Loucy (cell line): ENCODE measurements at regions not wholly inside any gene's neighbourhood (a gene's known extent, or its start where the extent isn't known, plus 50 kb on each side); places are given as distances from the start of the nearest gene placed in this dataset.

Source experiments
- H2AFZ ChIP-seq: fragments of 200-600 bp; sonication (generic); 2 replicates; pipeline ENCODE4 v1.6.0; 2016; ENCODE audit warnings: antibody characterized with exemption, mild to moderate bottlenecking, low read length, moderate library complexity
- H3F3A ChIP-seq: fragments of 200-600 bp; 2 replicates; pipeline ENCODE4 v1.6.0; 2016; ENCODE audit warnings: antibody characterized with exemption, low read depth, mild to moderate bottlenecking
- H3K27me3 ChIP-seq: fragments of 200-600 bp; sonication (generic); 2 replicates; pipeline ENCODE4 v1.6.1; 2014; ENCODE audit warnings: low read length, mild to moderate bottlenecking; ENCODE audit not compliant: insufficient read depth, poor library complexity, severe bottlenecking
- H3K36me3 ChIP-seq: fragments of 200-600 bp; sonication (generic); 2 replicates; pipeline ENCODE4 v1.6.1; 2016; ENCODE audit warnings: low read length; ENCODE audit not compliant: insufficient read depth
- H3K4me1 ChIP-seq: fragments of 200-600 bp; sonication (generic); 2 replicates; pipeline ENCODE4 v1.5.1; 2014; ENCODE audit warnings: low read length, mild to moderate bottlenecking; ENCODE audit not compliant: insufficient read depth, poor library complexity, severe bottlenecking
- H3K4me2 ChIP-seq: fragments of 200-600 bp; sonication (generic); 2 replicates; pipeline ENCODE4 v1.6.0; 2014; ENCODE audit warnings: antibody characterized with exemption, low read length, low read depth, mild to moderate bottlenecking; ENCODE audit not compliant: poor library complexity, severe bottlenecking
- H3K4me3 ChIP-seq: fragments of 200-600 bp; sonication (generic); 2 replicates; pipeline ENCODE4 v1.5.1; 2014; ENCODE audit warnings: low read length, mild to moderate bottlenecking, mixed read lengths; ENCODE audit not compliant: poor library complexity, severe bottlenecking
- H3K79me2 ChIP-seq: fragments of 200-600 bp; sonication (generic); 2 replicates; pipeline ENCODE4 v1.6.1; 2014; ENCODE audit warnings: low read length; ENCODE audit not compliant: insufficient read depth
- H3K9ac ChIP-seq: fragments of 200-600 bp; sonication (generic); 2 replicates; pipeline ENCODE4 v1.6.0; 2014; ENCODE audit warnings: mild to moderate bottlenecking, low read depth, low read length, moderate library complexity; ENCODE audit not compliant: poor library complexity, severe bottlenecking
- H3K9me2 ChIP-seq: fragments of 200-600 bp; sonication (generic); replicated peaks from 2 replicates; pipeline ENCODE4 v1.6.1; 2016; ENCODE audit warnings: low read depth, low read length, mixed read lengths
- H3K9me3 ChIP-seq: fragments of 200-600 bp; sonication (generic); 2 replicates; pipeline ENCODE4 v1.6.1; 2014; ENCODE audit warnings: mild to moderate bottlenecking, antibody characterized with exemption, low read length, low read depth; ENCODE audit not compliant: insufficient read depth
- H4K20me1 ChIP-seq: fragments of 200-600 bp; sonication (generic); 2 replicates; pipeline ENCODE4 v1.6.0; 2014; ENCODE audit warnings: antibody characterized with exemption, low read length, mild to moderate bottlenecking; ENCODE audit not compliant: insufficient read depth, poor library complexity, severe bottlenecking
- CTCF ChIP-seq: fragments of 200-600 bp; sonication (generic); conservative IDR thresholded peaks from 2 replicates; pipeline ENCODE4 v1.5.1; 2014; ENCODE audit warnings: mild to moderate bottlenecking, antibody characterized with exemption, low read length
- EZH2phosphoT487 ChIP-seq: fragments of 200-600 bp; IDR thresholded peaks from 2 replicates; pipeline ENCODE4 v1.6.1; 2018; ENCODE audit warnings: antibody characterized with exemption, mild to moderate bottlenecking, moderate library complexity, borderline replicate concordance

- H3K9me3 ChIP-seq: no peaks in the 10 kb centered on the region
- H3K9me2 ChIP-seq: no peaks in the 10 kb centered on the region
- no peaks in the 10 kb centered on the region for H4K20me1 ChIP-seq
- H3K4me1 ChIP-seq: no peaks in the 10 kb centered on the region
- no peak overlapping the region for H3K4me2 ChIP-seq
- H3F3A ChIP-seq: no peaks in the 10 kb centered on the region
- no peak overlapping the region for H3K4me3 ChIP-seq
- H3K27me3 ChIP-seq: no peaks in the 10 kb centered on the region
- no peak overlapping the region for H3K9ac ChIP-seq
- no peak overlapping the region for H2AFZ ChIP-seq
- H3K79me2 ChIP-seq: no peaks in the 10 kb centered on the region
- TF ChIP-seq CTCF: no peak
- TF ChIP-seq EZH2phosphoT487: no peak
- H3K36me3 ChIP-seq: no peaks in the 10 kb centered on the region
These were observed 783.8 kb downstream of the SORCS1 start for GRCh38 chr10:106380706-106381105.

- Histone ChIP-seq H3K4me3 (no peak overlapping the region), H3K27me3 (no peaks in the 10 kb centered on the region), H3K79me2 (no peaks in the 10 kb centered on the region), H2AFZ (no peak overlapping the region), H4K20me1 (no peaks in the 10 kb centered on the region), H3K9ac (no peak overlapping the region), H3K4me2 (no peak overlapping the region), H3K9me3 (no peaks in the 10 kb centered on the region), H3F3A (no peaks in the 10 kb centered on the region), H3K4me1 (no peaks in the 10 kb centered on the region), H3K9me2 (no peaks in the 10 kb centered on the region), H3K36me3 (no peaks in the 10 kb centered on the region)
- TF ChIP-seq EZH2phosphoT487 (no peak), CTCF (no peak)
These were observed 786.3 kb downstream of the SORCS1 start for GRCh38 chr10:106378251-106378650.

- Histone ChIP-seq H3K36me3 (no peaks in the 10 kb centered on the region), H3K4me2 (no peak overlapping the region), H3K79me2 (no peaks in the 10 kb centered on the region), H3K27me3 (no peaks in the 10 kb centered on the region), H3K4me3 (no peak overlapping the region), H3K9ac (no peak overlapping the region), H2AFZ (no peak overlapping the region), H4K20me1 (no peaks in the 10 kb centered on the region), H3F3A (no peaks in the 10 kb centered on the region), H3K4me1 (no peaks in the 10 kb centered on the region), H3K9me2 (no peaks in the 10 kb centered on the region), H3K9me3 (no peaks in the 10 kb centered on the region)
- TF ChIP-seq EZH2phosphoT487: no peak
- no peak for TF ChIP-seq CTCF
These were observed 793.8 kb downstream of the SORCS1 start for GRCh38 chr10:106370751-106371150.
